Gastroesophageal sphincter (tissue), 3 donors: ENCODE measurements at regions not wholly inside any gene's neighbourhood (a gene's known extent, or its start where the extent isn't known, plus 50 kb on each side); places are given as distances from the start of the nearest gene placed in this dataset.

Source experiments
- EP300 ChIP-seq: sonication (generic); formaldehyde crosslinking; IDR thresholded peaks from one replicate; pipeline ENCODE4 v1.6.1; 2017; ENCODE audit warnings: antibody characterized with exemption, mild to moderate bottlenecking
- POLR2A ChIP-seq, 2 donors: fragments of 450-650 bp; IDR thresholded peaks; one replicate each; pipeline ENCODE4 v1.6.1; 2017; ENCODE audit warnings: antibody characterized with exemption in 2 of 2, mild to moderate bottlenecking in 2 of 2, moderate library complexity in 1 of 2
- POLR2AphosphoS5 ChIP-seq: sonication (generic); formaldehyde crosslinking; IDR thresholded peaks from one replicate; pipeline ENCODE4 v1.6.1; 2017; ENCODE audit warnings: antibody characterized with exemption
- TF ChIP-seq, protein P1 (sequence below), 4 experiments: fragments of 200-600 bp in 2 of 4; fragments of 450-650 bp in 2 of 4; sonication (generic) in 1 of 4; IDR thresholded peaks; one replicate each; pipeline ENCODE4 v1.5.1; 2017 to 2019; ENCODE audit warnings: antibody characterized with exemption in 4 of 4, mild to moderate bottlenecking in 2 of 4, moderate library complexity in 2 of 4

DNA sequence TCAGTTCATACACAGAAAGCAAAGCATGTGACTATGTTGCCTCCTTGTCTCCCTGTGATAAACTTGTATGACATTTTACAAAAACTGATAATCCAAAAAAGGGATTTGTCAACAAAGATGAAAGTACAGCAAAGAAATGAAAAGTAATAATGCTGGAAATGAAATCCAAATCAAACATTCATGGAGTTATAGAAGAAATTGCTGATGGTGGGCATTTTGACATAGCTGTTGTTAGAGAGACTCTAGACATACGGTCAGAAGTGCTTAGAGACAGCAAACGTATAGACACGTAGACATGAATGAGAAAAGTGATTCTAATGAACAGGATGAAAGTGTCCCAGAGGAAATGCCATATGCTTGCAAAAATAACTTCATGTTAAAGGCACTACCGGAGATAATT, 186.9 kb upstream of the RGMB start:
- TF ChIP-seq POLR2A (IDR thresholded peaks at IDR 0.05) (no peak), EP300 (no peak), POLR2AphosphoS5 (no peak)
- TF ChIP-seq, protein P1, sequence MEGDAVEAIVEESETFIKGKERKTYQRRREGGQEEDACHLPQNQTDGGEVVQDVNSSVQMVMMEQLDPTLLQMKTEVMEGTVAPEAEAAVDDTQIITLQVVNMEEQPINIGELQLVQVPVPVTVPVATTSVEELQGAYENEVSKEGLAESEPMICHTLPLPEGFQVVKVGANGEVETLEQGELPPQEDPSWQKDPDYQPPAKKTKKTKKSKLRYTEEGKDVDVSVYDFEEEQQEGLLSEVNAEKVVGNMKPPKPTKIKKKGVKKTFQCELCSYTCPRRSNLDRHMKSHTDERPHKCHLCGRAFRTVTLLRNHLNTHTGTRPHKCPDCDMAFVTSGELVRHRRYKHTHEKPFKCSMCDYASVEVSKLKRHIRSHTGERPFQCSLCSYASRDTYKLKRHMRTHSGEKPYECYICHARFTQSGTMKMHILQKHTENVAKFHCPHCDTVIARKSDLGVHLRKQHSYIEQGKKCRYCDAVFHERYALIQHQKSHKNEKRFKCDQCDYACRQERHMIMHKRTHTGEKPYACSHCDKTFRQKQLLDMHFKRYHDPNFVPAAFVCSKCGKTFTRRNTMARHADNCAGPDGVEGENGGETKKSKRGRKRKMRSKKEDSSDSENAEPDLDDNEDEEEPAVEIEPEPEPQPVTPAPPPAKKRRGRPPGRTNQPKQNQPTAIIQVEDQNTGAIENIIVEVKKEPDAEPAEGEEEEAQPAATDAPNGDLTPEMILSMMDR (IDR thresholded peaks at IDR 0.05) = no peak
